ENCODE measurements at regions not wholly inside any gene's neighbourhood (a gene's known extent, or its start where the extent isn't known, plus 50 kb on each side); places are given as distances from the start of the nearest gene placed in this dataset.

DNA sequence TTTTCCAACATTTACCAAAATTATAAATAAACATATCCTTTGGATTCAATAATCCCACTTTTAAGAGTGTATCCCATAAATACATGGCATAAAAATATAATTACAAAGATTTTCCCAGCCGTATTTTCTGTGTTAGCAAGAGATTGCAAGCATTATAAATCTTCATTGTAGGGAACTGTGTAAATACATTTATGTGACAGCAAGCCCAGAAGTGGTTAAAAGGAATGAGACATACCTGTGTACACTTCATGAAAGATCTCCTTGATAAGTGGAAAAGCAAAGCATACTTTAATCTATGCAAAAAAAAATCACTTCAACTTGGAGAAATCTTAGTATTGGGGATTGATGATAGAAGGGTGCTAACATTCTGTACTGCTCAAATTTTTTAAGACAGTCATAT is 173.1 kb downstream of the GASK1B start:
- peaks cover 4% of the 10 kb centered on the region for H3K4me1 ChIP-seq
- TF ChIP-seq CTCF (IDR thresholded peaks at IDR 0.05): no peak
- H3K9me3 ChIP-seq: no peaks in the 10 kb centered on the region
- ATAC-seq (no peak), DNase-seq (no peak)
- no peaks in the 10 kb centered on the region for H3K36me3 ChIP-seq
- no peaks in the 10 kb centered on the region for H3K27me3 ChIP-seq
- no peak overlapping the region for H3K27ac ChIP-seq
- no peak overlapping the region for H3K4me3 ChIP-seq
- intact Hi-C loops (cut with DNase I): loop anchor here (10.0 kb wide), 1 partner anchor 175 kb away; the partner anchor contains the start of gene GASK1B

DNA sequence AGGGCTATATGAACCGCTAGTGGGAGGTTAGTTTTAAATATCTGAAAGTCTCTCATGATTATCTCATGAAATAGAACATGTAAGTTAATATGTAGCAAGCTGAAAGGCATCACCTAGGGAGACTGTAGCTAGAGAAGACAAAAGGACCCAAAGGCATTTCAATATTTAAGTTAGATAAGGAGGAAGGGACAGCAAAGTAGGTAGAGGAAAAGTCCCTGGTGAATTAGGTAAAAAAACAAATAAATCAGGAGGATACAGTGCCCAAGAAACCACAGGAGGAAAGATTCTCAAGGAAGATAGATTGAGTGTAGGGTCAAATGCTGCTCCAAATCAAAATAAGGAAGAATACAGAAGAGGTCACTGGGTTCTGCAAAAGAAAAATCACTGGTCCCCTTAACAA is 175.5 kb downstream of the GASK1B start:
- Histone ChIP-seq H3K27ac (no peak overlapping the region), H3K36me3 (no peaks in the 10 kb centered on the region), H3K27me3 (no peaks in the 10 kb centered on the region), H3K4me1 (peaks cover 15% of the 10 kb centered on the region), H3K4me3 (no peak overlapping the region), H3K9me3 (no peaks in the 10 kb centered on the region)
- DNase-seq (no peak), ATAC-seq (no peak)
- TF ChIP-seq CTCF (IDR thresholded peaks at IDR 0.05): no peak
- intact Hi-C loops (cut with DNase I): loop anchor here (10.0 kb wide), 1 partner anchor 178 kb away; the partner anchor contains the start of gene GASK1B

GRCh38 chr4:157996061-157997028 is 176.5 kb downstream of the GASK1B start:
- no peaks in the 10 kb centered on the region for H3K27me3 ChIP-seq
- no peak for TF ChIP-seq CTCF (IDR thresholded peaks at IDR 0.05)
- DNase-seq: no peak
- H3K4me3 ChIP-seq: no peak overlapping the region
- peaks cover 15% of the 10 kb centered on the region for H3K4me1 ChIP-seq
- no peak overlapping the region for H3K27ac ChIP-seq
- intact Hi-C loops (cut with DNase I): loop anchor here (10.0 kb wide), 1 partner anchor 178 kb away; the partner anchor contains the start of gene GASK1B
- no peak for ATAC-seq
- H3K9me3 ChIP-seq: no peaks in the 10 kb centered on the region
- no peaks in the 10 kb centered on the region for H3K36me3 ChIP-seq

DNA sequence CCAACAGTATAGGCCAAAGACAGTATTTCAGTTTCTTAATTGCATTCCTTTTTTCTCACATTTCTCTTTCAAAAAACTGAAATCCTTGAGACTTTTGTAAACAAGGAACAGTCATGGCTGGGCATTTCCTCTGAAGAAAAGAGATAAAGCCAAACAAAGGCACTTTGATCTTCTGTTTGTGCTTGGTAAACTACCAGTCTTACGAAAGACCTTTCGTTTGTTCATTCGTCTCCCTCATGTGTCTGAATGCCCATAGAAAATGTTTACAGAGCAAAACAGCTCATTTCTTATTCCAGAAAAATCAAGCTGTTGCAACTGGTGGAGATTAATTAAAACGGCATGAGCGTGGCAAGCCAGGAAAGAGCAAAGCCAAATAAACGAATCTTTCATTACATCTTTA is 178.0 kb downstream of the GASK1B start:
- intact Hi-C loops (cut with DNase I): loop anchor here (10.0 kb wide), 1 partner anchor 180 kb away; the partner anchor contains the start of gene GASK1B
- Histone ChIP-seq H3K4me3 (no peak overlapping the region), H3K27ac (peak overlapping the region; percentile 45), H3K4me1 (peaks cover 15% of the 10 kb centered on the region), H3K27me3 (no peaks in the 10 kb centered on the region), H3K36me3 (no peaks in the 10 kb centered on the region), H3K9me3 (no peaks in the 10 kb centered on the region)
- ATAC-seq (no peak), DNase-seq (no peak)
- TF ChIP-seq CTCF (IDR thresholded peaks at IDR 0.05): no peak

DNA sequence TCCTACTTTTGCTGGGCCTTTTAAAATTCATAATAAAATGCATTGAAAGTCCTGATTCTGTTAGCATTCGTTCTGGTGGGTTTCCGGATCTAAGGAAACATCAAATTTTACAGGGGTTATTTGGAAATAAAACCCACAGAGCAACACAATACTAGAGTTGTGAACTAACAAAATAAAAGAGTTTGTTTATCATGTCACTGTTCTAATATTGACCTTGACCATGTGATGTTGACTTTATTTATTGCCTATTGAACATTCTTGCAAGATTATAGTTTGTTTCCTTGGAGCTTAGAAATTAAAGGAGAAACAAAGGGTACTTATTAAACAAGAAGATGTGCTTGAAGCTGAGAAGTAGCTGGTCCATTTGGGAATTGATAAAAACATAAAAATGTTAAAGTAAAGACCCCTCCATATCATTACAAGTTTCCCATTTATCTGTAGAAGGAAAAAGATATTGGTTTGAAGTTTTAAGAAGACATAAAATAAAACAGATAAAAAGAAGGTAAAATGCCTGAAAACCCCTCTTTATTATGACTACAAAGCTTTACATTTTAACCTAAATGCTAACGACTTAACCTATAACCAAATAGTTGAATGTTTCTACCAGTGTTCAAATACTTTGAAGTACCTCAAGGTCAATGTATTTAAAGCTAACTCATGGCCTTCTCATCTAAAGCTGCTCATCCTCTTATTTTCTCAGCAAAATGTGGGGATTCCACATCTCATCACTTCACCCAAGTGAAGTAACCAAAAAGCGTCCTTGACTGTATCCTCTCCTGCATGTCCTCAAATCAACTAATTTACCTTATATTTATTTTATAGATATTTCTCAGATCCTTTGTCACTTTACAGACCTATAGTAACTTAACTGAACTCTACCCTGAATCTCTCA is 179.6 kb downstream of the GASK1B start:
- H3K9me3 ChIP-seq: no peaks in the 10 kb centered on the region
- no peaks in the 10 kb centered on the region for H3K36me3 ChIP-seq
- H3K4me1 ChIP-seq: peaks cover 15% of the 10 kb centered on the region
- H3K27me3 ChIP-seq: no peaks in the 10 kb centered on the region
- TF ChIP-seq CTCF (IDR thresholded peaks at IDR 0.05): no peak
- intact Hi-C loops (cut with DNase I): loop anchor here (10.0 kb wide), 1 partner anchor 182 kb away; the partner anchor contains the start of gene GASK1B
- DNase-seq (no peak), ATAC-seq (no peak)
- no peak overlapping the region for H3K4me3 ChIP-seq
- no peak overlapping the region for H3K27ac ChIP-seq
